ENCODE measurements at regions not wholly inside any gene's neighbourhood (a gene's known extent, or its start where the extent isn't known, plus 50 kb on each side); places are given as distances from the start of the nearest gene placed in this dataset.

GRCh38 chr21:36555199-36555800, 75.4 kb upstream of the CLDN14 start:
- no peak for DNase-seq

GRCh38 chr21:36557316-36557715, 77.4 kb upstream of the CLDN14 start:
- DNase-seq, result no peak

GRCh38 chr21:36560933-36561575, 81.1 kb upstream of the CLDN14 start:
- no peak for DNase-seq

- no peak for DNase-seq
Measured at GRCh38 chr21:36563341-36563926, 83.5 kb upstream of the CLDN14 start.

GRCh38 chr21:36564647-36565046, 84.7 kb upstream of the CLDN14 start:
- DNase-seq, result no peak

GRCh38 chr21:36565540-36565939, 85.6 kb upstream of the CLDN14 start:
- no peak for DNase-seq

GRCh38 chr21:36566644-36567043, 86.7 kb upstream of the CLDN14 start:
- DNase-seq, result no peak

- no peak for DNase-seq
Measured at GRCh38 chr21:36567216-36567885, 87.4 kb upstream of the CLDN14 start.

- no peak for DNase-seq
Measured at GRCh38 chr21:36569511-36569910, 89.6 kb upstream of the CLDN14 start.

GRCh38 chr21:36571556-36571955, 91.6 kb upstream of the CLDN14 start:
- DNase-seq, result no peak

- no peak for DNase-seq
Measured at GRCh38 chr21:36572039-36572438, 92.1 kb upstream of the CLDN14 start.

GRCh38 chr21:36575306-36575705, 95.4 kb upstream of the CLDN14 start:
- no peak for DNase-seq

- DNase-seq, result no peak
Measured at GRCh38 chr21:36576441-36576840, 96.5 kb upstream of the CLDN14 start.

- no peak for DNase-seq
Measured at GRCh38 chr21:36579898-36580297, 100.0 kb upstream of the CLDN14 start.

- DNase-seq, result no peak
Measured at GRCh38 chr21:36582271-36582670, 102.3 kb upstream of the CLDN14 start.

- DNase-seq, result no peak
Measured at GRCh38 chr21:36583591-36583990, 103.7 kb upstream of the CLDN14 start.

GRCh38 chr21:36584980-36585940, 105.3 kb upstream of the CLDN14 start:
- DNase-seq, result no peak

GRCh38 chr21:36587388-36587787, 107.5 kb upstream of the CLDN14 start:
- no peak for DNase-seq

GRCh38 chr21:36589352-36589971, 109.5 kb upstream of the SIM2 start:
- DNase-seq, result no peak

GRCh38 chr21:36591326-36591970, 107.5 kb upstream of the SIM2 start:
- no peak for DNase-seq

GRCh38 chr21:36596174-36596573, 102.7 kb upstream of the SIM2 start:
- DNase-seq, result no peak

- no peak for DNase-seq
Measured at GRCh38 chr21:36601362-36601761, 97.6 kb upstream of the SIM2 start.
